IPS-18c (cell line): ENCODE measurements at regions not wholly inside any gene's neighbourhood (a gene's known extent, or its start where the extent isn't known, plus 50 kb on each side); places are given as distances from the start of the nearest gene placed in this dataset.

Experiments
- H3K4me3 ChIP-seq: 2 replicates; pipeline ENCODE4 v1.7.0; 2013; ENCODE audit warnings: low read depth, mild to moderate bottlenecking, low read length, moderate library complexity; ENCODE audit not compliant: insufficient read depth
- H3K9me3 ChIP-seq: one replicate; pipeline ENCODE4 v1.6.1; 2013; ENCODE audit warnings: mild to moderate bottlenecking, low read length, moderate library complexity; ENCODE audit not compliant: control insufficient read depth, insufficient read depth

DNA sequence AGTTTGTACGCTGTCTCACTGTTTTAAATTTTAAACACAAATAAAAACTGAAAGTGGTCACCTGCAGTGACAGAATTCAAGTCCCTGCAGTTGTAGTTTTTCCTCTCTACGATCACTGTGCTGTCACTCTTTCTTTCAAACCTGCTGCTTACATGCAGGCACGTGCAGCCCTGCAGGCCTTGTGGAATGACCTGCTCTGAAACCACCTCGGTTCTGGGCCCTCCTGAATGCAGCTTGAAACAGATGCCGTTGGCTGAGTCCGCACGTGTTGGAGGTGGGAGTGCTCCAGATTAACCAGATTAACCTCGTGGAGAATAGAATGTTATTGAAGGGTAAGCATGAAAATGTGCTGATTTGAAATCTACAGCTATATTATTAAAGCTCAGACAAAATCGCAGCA lies 126.0 kb upstream of the ERCC6L2 start:
- Histone ChIP-seq H3K9me3 (no peaks in the 10 kb centered on the region), H3K4me3 (no peak overlapping the region)

DNA sequence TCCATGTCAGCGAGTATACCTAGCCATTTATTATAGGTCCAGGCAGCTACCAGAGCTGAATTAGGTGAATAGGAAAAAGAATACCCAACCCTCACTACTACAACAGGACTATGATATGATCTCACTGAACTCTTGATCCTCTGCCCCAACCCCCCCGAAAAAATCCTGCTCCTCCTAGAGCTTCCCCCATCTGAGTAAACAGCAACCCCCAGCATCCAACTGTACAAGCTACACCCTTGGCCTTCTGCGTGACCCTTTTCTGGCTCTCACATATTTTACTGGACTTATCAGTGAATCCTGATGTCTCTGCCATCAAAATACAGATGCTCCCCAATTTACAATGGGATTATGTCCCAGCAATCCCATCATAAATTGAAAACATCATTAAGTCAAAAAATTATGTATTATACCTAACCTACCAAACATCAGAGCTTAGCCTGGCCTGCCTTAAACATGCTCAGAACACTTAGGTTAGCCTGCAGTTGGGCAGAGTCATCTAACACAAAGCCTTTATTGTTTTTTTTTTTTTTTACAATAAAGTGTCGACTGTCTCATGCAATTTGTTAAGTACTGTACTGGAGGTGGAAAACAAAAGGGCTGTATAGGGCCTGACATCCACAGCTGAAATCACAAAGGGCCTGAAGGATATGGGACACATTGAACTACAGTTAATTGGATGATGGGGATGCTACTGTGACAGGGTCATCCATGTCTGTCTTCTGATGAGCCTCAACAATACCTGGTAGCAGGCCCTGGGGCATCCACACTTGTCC lies 128.9 kb upstream of the ERCC6L2 start:
- Histone ChIP-seq H3K9me3 (no peaks in the 10 kb centered on the region), H3K4me3 (no peak overlapping the region)

DNA sequence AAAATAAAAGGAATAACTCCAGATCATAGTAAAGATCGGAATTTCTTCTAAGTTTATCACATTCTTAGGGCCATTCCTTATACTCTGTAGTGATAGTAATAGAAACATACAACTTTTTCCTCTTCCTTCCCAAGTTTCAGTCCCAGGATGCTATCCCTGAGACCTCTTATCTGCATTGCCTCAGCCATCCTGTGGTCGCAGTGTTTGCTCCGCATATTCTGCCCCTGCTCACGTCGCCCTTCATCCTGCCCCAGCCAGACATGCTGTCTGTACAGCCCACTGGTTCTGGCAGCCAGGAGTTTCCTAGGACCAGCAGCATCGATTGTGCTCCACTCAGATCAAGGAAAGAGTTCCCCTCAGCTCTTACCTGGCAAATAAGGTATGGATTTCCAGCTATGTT lies 132.7 kb upstream of the ERCC6L2 start:
- Histone ChIP-seq H3K9me3 (no peaks in the 10 kb centered on the region), H3K4me3 (no peak overlapping the region)

DNA sequence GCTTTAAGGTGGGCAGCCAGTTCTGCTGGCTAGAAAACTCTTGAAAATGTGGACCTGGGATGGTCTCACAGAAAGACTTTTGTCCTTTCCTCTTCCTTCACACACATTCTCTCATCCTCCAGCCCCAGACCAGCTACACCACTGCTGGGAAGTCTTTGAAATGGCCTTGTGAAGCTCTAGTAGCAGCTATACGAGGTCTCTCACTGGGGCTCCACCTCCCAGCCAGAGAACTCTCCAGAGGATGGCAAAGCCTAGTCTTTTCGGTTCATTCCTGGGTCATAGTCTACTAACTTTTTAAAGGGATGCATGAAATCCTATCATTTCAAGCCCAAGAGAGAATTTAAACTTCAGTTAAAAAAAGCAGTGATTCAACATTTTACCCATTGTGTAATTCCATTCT lies 133.9 kb upstream of the ERCC6L2 start:
- Histone ChIP-seq H3K4me3 (no peak overlapping the region), H3K9me3 (no peaks in the 10 kb centered on the region)

DNA sequence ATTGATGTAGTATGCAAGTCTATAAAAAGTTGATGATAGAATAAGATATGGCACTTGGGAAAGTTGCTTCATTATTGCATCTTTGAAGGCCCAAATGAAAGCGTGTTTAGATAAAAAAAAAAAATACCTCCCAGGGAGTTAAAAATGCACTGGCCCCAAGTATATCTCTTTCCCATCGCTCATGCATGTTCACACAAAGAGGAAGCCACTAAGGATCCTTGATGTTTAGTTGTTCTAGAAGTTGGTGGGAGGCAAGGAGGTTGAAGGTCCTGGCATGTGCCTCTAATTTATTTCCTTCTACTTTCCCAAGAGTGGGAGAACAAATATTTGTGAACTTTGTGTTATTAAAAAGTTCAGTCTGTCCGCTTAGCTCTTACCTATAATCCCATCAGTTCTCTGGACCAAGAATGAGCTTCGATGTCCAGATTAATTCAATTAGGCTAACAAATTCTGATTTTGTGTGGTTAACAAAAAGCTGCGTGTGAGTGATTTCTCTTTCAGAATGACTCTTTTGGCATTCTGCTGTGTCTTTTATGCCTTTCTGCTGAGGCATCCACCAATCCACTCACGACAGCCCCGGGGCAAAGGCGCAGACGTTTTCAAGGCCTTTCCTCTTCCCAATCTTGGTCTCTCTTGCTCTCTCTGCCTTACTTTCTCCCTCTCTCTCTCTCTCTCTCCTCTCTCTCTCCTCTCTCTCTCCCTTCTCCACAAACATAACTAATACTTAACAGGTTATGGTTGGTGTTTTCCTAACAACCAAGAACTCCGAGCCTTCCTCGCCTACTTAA lies 135.1 kb upstream of the ERCC6L2 start:
- H3K4me3 ChIP-seq: no peak overlapping the region
- H3K9me3 ChIP-seq: no peaks in the 10 kb centered on the region

DNA sequence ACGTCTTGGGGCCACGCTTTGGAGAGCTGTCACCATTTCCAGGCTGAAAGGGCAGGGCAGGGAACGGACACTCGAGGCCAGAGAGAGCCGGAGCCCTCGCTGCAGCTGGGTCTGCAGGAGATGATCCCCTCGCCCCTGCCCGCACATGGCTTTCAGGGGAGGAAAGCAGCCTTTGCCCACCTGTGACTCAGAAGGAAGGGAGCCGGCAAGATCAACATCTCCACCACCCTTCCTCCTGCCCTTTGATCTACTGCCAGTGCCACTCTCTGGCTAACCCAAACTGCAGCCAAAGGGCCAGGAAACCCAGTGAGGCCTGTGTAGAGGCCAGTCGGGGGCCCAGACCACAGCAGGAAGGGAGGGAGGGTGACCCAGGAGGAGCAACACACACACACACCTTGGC lies 137.1 kb upstream of the ERCC6L2 start:
- Histone ChIP-seq H3K4me3 (no peak overlapping the region), H3K9me3 (no peaks in the 10 kb centered on the region)

DNA sequence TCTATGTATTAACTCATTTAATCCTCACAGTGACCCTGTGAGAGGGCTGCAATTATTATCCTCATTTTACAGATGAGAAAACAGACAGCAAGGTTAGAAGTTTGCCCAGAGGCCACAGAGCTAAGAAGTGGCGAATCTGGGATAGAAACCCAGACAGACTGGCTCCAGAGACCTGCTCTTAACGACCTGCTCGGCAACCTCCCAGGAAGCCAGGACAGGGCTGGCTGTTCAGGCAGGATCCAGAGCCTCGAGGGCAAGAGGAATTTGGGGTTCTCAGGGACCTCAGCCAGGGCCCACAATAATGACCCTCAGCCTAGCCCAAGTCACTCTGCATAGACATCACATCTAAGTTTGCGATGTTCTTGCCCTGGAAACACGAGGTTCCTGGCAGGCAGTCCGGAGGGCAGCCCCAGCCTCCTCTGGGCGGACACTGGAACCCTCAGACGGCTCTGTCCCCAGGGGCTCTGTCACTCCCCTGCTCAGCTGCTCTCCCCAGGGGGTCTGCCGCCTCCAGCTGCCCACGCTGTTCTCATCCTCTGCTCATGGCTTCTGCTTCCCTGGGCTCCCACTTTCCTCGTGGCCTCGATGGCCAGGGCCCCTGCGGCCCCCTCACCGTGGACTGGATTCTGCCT lies 138.5 kb upstream of the ERCC6L2 start:
- no peaks in the 10 kb centered on the region for H3K9me3 ChIP-seq
- no peak overlapping the region for H3K4me3 ChIP-seq

DNA sequence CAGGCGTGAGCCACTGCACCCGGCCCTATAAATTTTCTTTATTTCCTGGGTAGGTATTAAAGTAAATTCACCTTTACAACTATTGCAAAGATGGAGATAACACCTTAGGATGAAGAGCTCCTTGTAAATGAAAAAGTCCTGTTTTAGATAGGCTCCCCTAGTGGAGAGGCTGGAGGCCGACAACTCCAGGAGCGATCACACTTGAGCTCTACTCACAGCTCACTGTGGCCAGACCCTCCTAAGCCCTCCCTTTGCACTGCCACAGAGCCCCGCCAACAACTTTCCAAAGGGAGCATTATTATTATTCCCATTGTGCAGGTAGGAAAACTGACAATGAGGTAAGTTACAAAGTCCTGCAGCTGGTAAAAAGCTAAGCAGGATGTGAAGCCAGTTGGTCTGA lies 139.1 kb upstream of the ERCC6L2 start:
- Histone ChIP-seq H3K9me3 (no peaks in the 10 kb centered on the region), H3K4me3 (no peak overlapping the region)

DNA sequence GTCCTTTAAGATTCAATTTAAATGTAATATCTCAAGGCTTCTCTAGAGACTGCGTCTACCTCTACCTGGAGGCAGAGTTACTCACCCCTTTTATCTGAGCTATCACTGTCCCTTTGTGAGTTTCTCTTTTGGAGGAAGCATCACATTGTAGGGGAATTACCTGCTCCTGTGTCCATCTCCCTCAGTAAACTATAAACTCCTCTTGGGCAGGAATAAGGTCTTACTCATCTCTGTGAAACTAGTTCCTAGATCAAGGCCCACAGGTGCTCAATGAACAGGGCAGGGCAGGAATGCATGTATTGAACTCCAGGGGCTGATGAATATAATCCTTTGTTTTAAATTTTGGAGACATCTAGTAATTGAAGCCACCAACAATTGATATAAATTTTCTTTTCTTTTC lies 139.8 kb upstream of the ERCC6L2 start:
- Histone ChIP-seq H3K9me3 (no peaks in the 10 kb centered on the region), H3K4me3 (no peak overlapping the region)

DNA sequence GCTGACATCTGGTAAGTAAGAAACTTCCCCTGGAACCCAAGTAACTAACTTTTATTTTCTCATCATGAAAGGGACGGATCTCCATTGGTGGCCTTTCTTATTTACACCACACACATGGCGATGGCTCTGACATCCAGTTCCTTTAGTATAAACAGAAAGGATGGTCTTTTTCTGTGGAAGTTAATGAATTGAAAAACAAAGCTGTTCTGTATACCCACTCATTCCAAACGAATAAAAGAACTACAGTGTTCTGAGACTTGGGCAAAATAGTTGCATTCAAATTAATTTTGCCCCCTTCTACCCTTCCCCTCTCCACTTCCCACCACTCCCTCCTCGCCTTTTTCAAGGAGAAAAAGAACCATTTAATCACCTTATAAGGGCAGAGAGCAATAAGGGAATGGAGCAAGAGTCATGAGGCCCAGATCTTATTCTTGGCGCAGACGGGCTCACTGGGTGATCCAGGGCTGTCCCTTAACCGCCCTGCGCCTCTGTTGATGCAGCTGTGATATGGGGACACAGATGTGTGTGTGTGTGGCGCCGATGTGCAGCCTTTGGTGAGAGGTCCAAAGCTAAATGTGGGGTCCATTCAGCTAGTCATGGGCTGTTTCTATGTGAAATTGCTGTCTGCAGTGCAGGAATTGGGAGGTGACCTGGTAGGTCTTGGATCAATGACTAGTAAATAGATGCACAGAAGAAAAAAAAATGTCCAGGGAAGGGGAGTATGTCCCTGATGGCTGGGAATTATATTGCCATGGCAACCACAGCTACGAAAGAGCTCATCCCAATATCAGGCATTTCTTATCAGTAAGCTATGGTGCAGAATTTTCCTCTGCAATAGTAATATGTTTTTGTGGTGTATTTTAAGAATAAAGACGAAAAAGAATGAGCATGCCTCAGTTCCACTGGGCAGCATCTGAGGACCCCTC lies 141.5 kb upstream of the ERCC6L2 start:
- Histone ChIP-seq H3K4me3 (no peak overlapping the region), H3K9me3 (no peaks in the 10 kb centered on the region)

DNA sequence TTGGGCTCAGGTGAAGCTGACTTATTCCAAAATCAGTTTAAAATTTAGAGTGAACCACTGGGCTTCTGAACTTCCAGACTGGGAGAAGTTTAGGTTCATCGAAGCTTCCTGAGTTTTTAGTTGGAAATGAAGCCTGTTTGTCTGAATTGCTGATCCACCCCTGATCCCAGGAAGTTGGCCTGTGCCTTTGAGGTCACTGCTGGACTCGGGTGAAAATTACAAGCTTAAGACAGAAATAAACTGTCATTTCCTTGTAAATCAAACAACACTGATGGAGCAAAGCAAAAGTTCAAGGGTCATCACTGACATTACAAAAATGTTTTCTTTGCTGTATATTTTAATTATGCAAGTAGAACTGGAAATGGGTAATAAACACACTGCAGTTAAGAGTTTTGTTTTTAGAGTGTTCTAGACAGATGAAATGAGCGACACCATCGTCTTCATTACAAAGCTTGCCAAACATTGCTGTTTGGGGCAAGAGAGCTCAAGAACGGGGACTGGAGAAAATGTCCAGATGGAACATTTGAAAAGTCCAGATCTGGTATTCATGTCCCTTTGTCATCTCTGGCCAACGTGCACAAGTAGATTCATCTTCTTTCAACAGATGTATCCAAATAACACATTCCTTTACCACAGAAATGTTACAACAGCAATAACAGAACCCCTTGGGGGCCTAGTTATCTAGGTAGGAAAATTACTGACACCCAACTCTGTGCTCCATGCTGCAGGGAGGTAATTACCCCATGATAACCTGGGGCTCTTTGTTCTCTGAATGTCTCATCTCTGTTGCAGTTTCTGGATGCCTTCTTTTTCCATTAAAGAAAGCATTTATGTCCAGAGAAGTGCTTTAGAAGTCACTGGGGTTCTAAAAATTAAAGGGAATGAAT lies 142.4 kb upstream of the ERCC6L2 start:
- Histone ChIP-seq H3K4me3 (no peak overlapping the region), H3K9me3 (no peaks in the 10 kb centered on the region)

DNA sequence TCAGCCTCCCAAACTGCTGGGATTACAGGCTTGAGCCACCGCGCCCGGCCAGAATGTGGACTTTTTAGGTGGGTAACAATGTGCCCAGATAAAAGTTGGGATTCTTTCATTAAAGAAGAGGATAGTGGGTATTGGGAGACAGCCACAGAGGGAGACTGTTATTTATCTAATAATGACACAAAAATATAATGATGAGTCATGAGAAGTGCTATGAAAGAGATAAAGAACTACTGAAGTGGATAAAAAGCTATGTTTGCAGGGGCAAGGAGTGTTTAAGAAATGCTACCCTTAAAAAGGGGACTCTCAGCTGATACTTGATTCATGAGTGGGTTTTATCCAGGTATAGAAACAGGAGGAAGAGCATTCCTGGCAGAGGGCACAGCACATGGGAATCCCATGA lies 143.6 kb upstream of the ERCC6L2 start:
- H3K9me3 ChIP-seq: no peaks in the 10 kb centered on the region
- no peak overlapping the region for H3K4me3 ChIP-seq

DNA sequence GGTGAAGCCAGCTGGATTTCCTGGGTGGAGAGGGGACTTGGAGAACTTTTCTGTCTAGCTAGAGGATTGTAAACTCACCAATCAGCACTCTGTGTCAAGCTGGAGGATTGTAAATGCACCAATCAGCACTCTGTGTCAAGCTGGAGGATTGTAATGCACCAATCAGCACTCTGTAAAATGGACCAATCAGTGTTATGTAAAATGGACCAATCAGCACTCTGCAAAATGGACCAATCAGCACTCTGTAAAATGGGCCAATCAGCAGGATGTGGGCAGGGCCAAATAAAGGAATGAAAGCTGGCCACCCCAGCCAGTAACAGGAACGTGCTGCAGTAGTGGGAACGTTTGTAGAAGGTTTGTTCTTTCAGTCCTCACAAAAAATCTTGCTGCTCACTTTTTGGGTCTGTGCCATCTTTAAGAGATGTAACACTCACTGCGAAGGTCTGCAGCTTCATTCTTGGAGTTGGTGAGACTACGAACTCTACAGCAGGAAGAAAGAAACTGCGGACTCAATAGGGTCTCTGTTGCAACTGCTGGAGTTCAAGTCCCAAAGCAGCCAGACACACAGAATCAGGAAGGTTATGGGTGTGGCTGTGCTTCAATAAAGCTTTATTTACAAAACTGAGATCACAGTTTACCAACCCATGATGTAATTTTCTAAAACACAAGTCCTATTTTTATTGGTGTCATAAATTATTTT lies 145.7 kb upstream of the ERCC6L2 start:
- no peak overlapping the region for H3K4me3 ChIP-seq
- H3K9me3 ChIP-seq: no peaks in the 10 kb centered on the region

DNA sequence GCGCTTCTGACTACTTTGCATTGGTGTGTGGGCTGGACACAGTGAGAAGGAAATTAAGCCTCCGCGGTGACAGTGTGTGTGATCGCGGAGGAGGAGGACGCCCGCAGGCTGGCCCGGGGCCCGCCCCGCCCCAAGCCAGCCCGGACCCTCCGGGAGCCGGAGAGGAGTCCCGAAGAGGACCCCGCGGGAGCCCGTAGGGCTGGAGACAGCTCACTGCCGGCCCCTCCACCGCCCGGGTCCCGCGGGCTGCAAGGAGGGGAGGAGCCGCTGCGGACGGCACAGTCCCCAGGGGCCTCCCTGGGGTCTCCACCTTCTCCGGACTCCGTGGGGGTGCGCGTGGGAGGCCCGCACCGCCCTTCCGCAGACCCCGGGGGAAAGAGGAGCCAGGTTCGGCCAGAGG lies 146.4 kb upstream of the ERCC6L2 start:
- H3K4me3 ChIP-seq: no peak overlapping the region
- no peaks in the 10 kb centered on the region for H3K9me3 ChIP-seq

DNA sequence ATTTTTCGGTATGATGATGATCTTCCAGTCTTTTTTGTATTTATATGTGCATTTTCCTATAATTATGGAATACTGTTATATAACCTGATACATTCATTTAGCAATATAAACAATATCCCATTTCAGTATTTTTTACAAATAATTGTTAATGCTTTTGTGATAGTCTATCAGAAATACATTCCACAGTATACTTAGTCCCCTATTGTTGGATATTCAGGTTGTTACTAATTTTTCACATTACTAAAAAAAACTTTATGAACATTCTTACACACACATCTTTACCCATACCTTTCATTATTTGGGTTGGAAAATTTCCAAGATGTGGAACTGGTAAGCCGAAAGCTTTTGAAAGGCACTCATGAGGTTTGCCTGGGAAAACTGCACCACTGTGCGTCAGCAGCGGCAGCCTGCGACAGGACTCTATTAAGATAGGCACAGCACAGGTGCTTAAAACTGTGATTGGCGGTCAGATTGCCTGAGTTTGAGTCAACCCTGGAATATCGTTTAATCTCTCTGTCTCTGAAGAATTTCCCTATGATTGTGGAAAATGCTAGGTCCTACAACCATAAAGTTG lies 147.5 kb upstream of the ERCC6L2 start:
- no peaks in the 10 kb centered on the region for H3K9me3 ChIP-seq
- no peak overlapping the region for H3K4me3 ChIP-seq

DNA sequence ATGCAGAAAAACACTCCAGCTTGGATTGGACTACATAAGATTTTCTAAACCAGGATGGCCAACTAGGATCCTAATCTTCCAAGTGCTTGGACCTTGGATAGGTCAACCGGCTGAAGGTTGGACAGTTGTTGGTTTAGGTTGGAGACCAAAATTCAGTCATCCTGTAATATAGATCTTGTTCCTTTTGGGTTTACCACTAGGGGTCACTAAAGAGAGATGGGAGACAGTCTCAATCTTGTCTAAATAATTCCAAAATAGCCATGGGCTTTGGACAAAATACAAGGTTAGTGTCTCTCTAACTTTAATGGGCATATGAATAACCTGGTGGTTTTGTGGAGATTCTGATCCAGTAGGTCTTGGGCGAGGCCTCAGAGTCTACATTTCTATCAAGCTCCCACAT lies 148.7 kb upstream of the ERCC6L2 start:
- no peaks in the 10 kb centered on the region for H3K9me3 ChIP-seq

More for the DNA sequence above, 148.7 kb upstream of the ERCC6L2 start:
- H3K4me3 ChIP-seq: no peak overlapping the region
